Right lobe of liver (tissue), 4 donors: ENCODE measurements at regions not wholly inside any gene's neighbourhood (a gene's known extent, or its start where the extent isn't known, plus 50 kb on each side); places are given as distances from the start of the nearest gene placed in this dataset.

ENCODE experiments used
- POLR2A ChIP-seq: fragments of 450-650 bp; IDR thresholded peaks from one replicate; pipeline ENCODE4 v1.6.1; 2017; ENCODE audit warnings: antibody characterized with exemption, mild to moderate bottlenecking
- TF ChIP-seq, protein P1 (sequence below), 4 donors: fragments of 200-600 bp in 3 of 4; fragments of 450-650 bp in 1 of 4; IDR thresholded peaks; one replicate each; pipeline versions ENCODE4 v1.5.1 to v1.8.0; 2016 to 2022; ENCODE audit warnings: antibody characterized with exemption in 4 of 4, mild to moderate bottlenecking in 2 of 4
- donor health status: DM: no; HTN: no; CAD: no.
- donor health status: DM: no; HTN: no; CAD: no.
- donor health status: DM: no; HTN: yes; CAD: no.

DNA sequence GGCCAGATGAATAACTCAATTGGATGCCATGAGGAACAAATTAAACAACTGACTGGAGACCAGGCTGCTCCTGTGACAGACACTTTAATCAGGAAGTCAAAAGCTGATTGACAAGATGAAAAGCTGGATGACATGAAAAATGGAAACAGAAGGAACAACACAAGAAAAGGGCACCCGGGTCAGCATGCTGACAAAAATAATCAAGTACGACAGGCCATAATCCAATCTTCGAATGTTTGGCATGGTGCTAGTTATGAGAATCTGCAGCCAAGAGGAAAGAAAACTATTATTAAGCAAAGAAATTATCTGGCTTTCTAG is 544.7 kb downstream of the ETNK1 start:
- TF ChIP-seq, protein P1, sequence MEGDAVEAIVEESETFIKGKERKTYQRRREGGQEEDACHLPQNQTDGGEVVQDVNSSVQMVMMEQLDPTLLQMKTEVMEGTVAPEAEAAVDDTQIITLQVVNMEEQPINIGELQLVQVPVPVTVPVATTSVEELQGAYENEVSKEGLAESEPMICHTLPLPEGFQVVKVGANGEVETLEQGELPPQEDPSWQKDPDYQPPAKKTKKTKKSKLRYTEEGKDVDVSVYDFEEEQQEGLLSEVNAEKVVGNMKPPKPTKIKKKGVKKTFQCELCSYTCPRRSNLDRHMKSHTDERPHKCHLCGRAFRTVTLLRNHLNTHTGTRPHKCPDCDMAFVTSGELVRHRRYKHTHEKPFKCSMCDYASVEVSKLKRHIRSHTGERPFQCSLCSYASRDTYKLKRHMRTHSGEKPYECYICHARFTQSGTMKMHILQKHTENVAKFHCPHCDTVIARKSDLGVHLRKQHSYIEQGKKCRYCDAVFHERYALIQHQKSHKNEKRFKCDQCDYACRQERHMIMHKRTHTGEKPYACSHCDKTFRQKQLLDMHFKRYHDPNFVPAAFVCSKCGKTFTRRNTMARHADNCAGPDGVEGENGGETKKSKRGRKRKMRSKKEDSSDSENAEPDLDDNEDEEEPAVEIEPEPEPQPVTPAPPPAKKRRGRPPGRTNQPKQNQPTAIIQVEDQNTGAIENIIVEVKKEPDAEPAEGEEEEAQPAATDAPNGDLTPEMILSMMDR (IDR thresholded peaks at IDR 0.05) = no peak
- TF ChIP-seq POLR2A = no peak
